ENCODE measurements at regions not wholly inside any gene's neighbourhood (a gene's known extent, or its start where the extent isn't known, plus 50 kb on each side); places are given as distances from the start of the nearest gene placed in this dataset.

GRCh38 chr7:20864221-20864620, 77.5 kb upstream of the SP8 start:
- DNase-seq: no peak
- TF ChIP-seq CTCF (IDR thresholded peaks at IDR 0.05): no peak
- Mint-ChIP-seq H3K9me3 (no peaks in the 10 kb centered on the region), H3K36me3 (ENCODE audit: low read depth) (no peaks in the 10 kb centered on the region), H3K27me3 (ENCODE audit: low read depth, poor library complexity) (peaks cover 13% of the 10 kb centered on the region), H3K4me3 (no peak overlapping the region), H3K4me1 (peaks cover 29% of the 10 kb centered on the region), H3K27ac (no peak overlapping the region)

GRCh38 chr7:20865684-20866083, 79.0 kb upstream of the SP8 start:
- Mint-ChIP-seq H3K36me3 (ENCODE audit: low read depth) (no peaks in the 10 kb centered on the region), H3K27me3 (ENCODE audit: low read depth, poor library complexity) (peaks cover 11% of the 10 kb centered on the region), H3K9me3 (no peaks in the 10 kb centered on the region), H3K27ac (no peak overlapping the region), H3K4me3 (no peak overlapping the region), H3K4me1 (peaks cover 29% of the 10 kb centered on the region)
- TF ChIP-seq CTCF (IDR thresholded peaks at IDR 0.05): no peak
- no peak for DNase-seq

DNA sequence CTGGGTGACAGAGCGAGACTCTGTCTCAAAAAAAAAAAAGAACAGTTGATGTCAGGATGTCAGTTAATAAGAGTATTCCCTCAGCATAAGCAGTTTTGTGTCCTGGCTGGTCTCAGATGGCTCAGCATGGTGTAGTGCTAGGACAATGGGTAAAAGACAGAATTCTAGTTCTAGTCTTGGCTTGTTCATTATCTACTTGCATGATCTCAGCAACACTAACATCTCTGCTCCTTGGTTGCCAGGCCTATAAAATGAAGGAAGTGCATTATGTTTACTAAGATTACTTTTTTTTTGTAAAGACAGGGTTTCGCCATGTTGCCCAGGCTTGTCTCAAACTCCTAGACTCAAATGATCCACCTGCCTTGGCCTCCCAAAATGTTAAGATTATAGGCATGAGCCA, 84.3 kb upstream of the SP8 start:
- Mint-ChIP-seq H3K27ac (no peak overlapping the region), H3K4me3 (no peak overlapping the region), H3K36me3 (ENCODE audit: low read depth) (no peaks in the 10 kb centered on the region), H3K4me1 (no peaks in the 10 kb centered on the region), H3K9me3 (no peaks in the 10 kb centered on the region), H3K27me3 (ENCODE audit: low read depth, poor library complexity) (peaks cover 5% of the 10 kb centered on the region)
- no peak for TF ChIP-seq CTCF (IDR thresholded peaks at IDR 0.05)
- DNase-seq: no peak

DNA sequence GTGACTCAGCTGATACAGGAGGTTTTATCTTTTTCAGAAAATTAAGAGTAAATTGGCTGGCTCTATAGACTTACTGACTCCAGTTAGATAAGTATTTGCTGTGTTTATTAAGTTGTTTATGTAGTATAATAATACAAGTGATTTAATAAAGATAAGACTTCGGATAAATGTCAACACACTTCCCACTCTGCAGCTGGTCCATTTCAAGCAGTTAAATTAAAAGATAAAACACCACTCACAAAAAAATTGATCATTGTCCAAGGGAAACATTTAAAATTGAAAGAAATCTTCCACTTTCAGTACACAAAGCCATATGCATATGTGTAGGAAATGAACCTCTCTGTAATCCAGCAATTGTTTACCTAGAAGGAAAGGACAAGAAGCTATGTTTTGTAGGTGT, 106.1 kb upstream of the SP8 start:
- Mint-ChIP-seq H3K4me1 (no peaks in the 10 kb centered on the region), H3K4me3 (no peak overlapping the region), H3K36me3 (ENCODE audit: low read depth) (peaks cover 10% of the 10 kb centered on the region), H3K9me3 (peaks cover 23% of the 10 kb centered on the region), H3K27me3 (ENCODE audit: low read depth, poor library complexity) (peaks cover 5% of the 10 kb centered on the region), H3K27ac (no peak overlapping the region)
- TF ChIP-seq CTCF (IDR thresholded peaks at IDR 0.05): no peak
- DNase-seq: no peak

DNA sequence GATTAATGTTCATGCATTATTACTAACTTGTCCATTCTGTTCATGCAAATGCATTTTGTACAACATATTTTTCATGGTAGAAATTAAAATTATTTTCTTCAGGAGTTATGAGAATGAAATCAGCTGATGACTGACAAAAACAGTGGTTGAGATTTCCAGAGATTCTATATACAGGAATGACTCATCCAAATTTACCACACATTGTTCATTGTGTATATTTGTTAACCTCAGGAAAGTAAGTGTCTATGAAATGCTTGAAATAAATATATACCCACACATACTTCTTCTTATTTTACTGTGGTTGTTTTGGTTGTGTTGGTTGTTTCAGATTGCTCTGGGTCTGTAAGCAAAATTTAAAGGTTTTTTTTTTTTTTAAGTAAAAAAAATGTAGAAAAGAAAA, 108.1 kb upstream of the SP8 start:
- H3K36me3 Mint-ChIP-seq (ENCODE audit: low read depth): no peaks in the 10 kb centered on the region
- H3K4me1 Mint-ChIP-seq: no peaks in the 10 kb centered on the region
- no peak for DNase-seq
- no peak overlapping the region for H3K4me3 Mint-ChIP-seq
- TF ChIP-seq CTCF (IDR thresholded peaks at IDR 0.05): no peak
- peaks cover 7% of the 10 kb centered on the region for H3K9me3 Mint-ChIP-seq
- H3K27me3 Mint-ChIP-seq (ENCODE audit: low read depth, poor library complexity): no peaks in the 10 kb centered on the region
- no peak overlapping the region for H3K27ac Mint-ChIP-seq

GRCh38 chr7:20895563-20895962, 108.9 kb upstream of the SP8 start:
- Mint-ChIP-seq H3K27ac (no peak overlapping the region), H3K4me3 (no peak overlapping the region), H3K4me1 (no peaks in the 10 kb centered on the region), H3K9me3 (peaks cover 2% of the 10 kb centered on the region), H3K27me3 (ENCODE audit: low read depth, poor library complexity) (no peaks in the 10 kb centered on the region), H3K36me3 (ENCODE audit: low read depth) (no peaks in the 10 kb centered on the region)
- TF ChIP-seq CTCF (IDR thresholded peaks at IDR 0.05): no peak
- DNase-seq: no peak
